HUES48 (cell line): ENCODE measurements at regions not wholly inside any gene's neighbourhood (a gene's known extent, or its start where the extent isn't known, plus 50 kb on each side); places are given as distances from the start of the nearest gene placed in this dataset.

Experiments
- H3K27ac ChIP-seq: one replicate; pipeline ENCODE4 v1.7.0; 2013; ENCODE audit warnings: low read depth, low read length, inconsistent platforms
- H3K27me3 ChIP-seq: 2 replicates; pipeline ENCODE4 v1.6.1; 2013; ENCODE audit warnings: mild to moderate bottlenecking, low read length; ENCODE audit not compliant: control insufficient read depth, insufficient read depth
- H3K36me3 ChIP-seq: 2 replicates; pipeline ENCODE4 v1.6.1; 2013; ENCODE audit warnings: low read length; ENCODE audit not compliant: control insufficient read depth, insufficient read depth
- H3K4me1 ChIP-seq: 2 replicates; pipeline ENCODE4 v1.6.1; 2013; ENCODE audit warnings: mild to moderate bottlenecking, low read length; ENCODE audit not compliant: control insufficient read depth, insufficient read depth
- H3K4me3 ChIP-seq: 2 replicates; pipeline ENCODE4 v1.5.1; 2013; ENCODE audit warnings: mild to moderate bottlenecking, low read depth, low read length
- H3K9ac ChIP-seq: 2 replicates; pipeline ENCODE4 v1.6.1; 2013; ENCODE audit warnings: mild to moderate bottlenecking, low read depth, low read length, moderate library complexity
- H3K9me3 ChIP-seq: 2 replicates; pipeline ENCODE4 v1.6.1; 2013; ENCODE audit warnings: low read length; ENCODE audit not compliant: control insufficient read depth, insufficient read depth

DNA sequence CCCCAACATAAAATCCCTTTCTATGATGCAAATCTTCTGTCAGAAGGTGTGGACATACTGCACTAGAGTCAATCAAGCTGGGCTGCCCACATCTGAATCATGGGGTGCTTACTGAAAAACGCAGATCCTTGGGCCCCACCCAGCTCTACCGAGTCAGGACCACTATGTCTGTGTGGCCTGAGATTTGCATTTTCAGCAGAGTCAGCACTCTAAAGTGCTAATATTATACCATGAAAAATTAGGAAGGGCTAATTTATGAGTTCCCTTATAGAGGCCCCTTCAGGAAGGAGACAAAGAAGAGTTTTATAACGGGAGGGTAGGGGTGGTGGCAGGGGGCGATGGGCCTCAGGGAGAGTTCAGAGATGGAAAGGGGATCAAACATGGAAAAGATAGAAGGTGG is 163.3 kb upstream of the NABP1 start:
- no peaks in the 10 kb centered on the region for H3K27me3 ChIP-seq
- H3K9ac ChIP-seq, result no peak overlapping the region
- no peak overlapping the region for H3K27ac ChIP-seq
- no peaks in the 10 kb centered on the region for H3K4me1 ChIP-seq
- no peaks in the 10 kb centered on the region for H3K36me3 ChIP-seq
- no peak overlapping the region for H3K4me3 ChIP-seq
- no peaks in the 10 kb centered on the region for H3K9me3 ChIP-seq

DNA sequence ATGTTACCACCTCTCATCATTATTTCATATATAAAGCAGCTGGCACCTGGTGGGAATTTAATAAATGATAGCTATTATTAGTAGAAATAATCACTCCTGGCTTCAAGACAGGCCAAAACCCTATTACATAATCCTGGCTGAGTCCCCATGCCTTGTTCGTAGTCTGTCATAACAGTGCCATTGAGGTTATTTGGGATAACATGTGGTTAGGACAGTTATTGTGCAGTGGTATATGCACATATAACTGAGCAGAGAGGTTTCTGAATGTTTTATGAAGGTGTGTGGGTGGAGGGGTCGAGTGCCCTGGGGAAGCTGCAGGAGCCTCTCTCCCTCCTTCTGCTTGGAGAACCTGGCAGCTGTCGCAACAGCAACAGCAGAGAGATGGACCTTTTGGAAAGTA is 162.4 kb upstream of the NABP1 start:
- Histone ChIP-seq H3K27me3 (no peaks in the 10 kb centered on the region), H3K36me3 (no peaks in the 10 kb centered on the region), H3K4me3 (no peak overlapping the region), H3K9me3 (no peaks in the 10 kb centered on the region), H3K27ac (no peak overlapping the region), H3K9ac (no peak overlapping the region), H3K4me1 (no peaks in the 10 kb centered on the region)

- no peaks in the 10 kb centered on the region for H3K4me1 ChIP-seq
- H3K9ac ChIP-seq, result no peak overlapping the region
- no peaks in the 10 kb centered on the region for H3K9me3 ChIP-seq
- H3K36me3 ChIP-seq, result no peaks in the 10 kb centered on the region
- H3K27me3 ChIP-seq, result no peaks in the 10 kb centered on the region
- H3K27ac ChIP-seq, result no peak overlapping the region
- H3K4me3 ChIP-seq, result no peak overlapping the region
Measured at GRCh38 chr2:191516260-191516659, 161.7 kb upstream of the NABP1 start.

DNA sequence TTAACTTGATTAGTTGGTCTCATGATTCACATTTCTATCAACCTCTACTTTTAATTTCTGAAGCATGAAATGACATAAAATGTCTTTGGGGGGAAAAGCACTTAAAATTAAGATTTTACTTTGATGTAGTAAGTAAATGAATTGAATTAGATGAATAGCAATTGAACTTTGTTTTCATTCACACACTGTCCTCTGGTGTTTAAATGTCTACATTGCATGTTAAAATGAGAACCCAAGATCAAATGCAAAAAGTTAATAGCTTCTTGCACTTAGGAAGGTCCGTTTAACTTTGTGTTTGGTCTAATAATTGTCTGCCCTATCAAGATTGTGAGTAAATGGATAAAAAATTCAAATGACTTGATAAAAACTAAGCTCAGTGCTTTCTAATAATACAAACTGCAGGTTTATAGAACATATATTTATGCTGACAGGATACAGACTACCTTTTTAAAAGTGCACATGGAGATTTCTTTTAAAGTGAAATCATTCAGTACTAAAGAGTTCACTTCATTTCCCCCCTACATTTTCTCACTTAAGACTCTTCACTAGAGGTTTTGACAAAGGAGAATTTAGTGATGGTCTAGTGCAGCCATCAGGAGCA is 156.2 kb upstream of the NABP1 start:
- no peak overlapping the region for H3K4me3 ChIP-seq
- no peaks in the 10 kb centered on the region for H3K4me1 ChIP-seq
- no peaks in the 10 kb centered on the region for H3K9me3 ChIP-seq
- H3K36me3 ChIP-seq, result no peaks in the 10 kb centered on the region
- no peak overlapping the region for H3K27ac ChIP-seq
- no peaks in the 10 kb centered on the region for H3K27me3 ChIP-seq
- H3K9ac ChIP-seq, result no peak overlapping the region

DNA sequence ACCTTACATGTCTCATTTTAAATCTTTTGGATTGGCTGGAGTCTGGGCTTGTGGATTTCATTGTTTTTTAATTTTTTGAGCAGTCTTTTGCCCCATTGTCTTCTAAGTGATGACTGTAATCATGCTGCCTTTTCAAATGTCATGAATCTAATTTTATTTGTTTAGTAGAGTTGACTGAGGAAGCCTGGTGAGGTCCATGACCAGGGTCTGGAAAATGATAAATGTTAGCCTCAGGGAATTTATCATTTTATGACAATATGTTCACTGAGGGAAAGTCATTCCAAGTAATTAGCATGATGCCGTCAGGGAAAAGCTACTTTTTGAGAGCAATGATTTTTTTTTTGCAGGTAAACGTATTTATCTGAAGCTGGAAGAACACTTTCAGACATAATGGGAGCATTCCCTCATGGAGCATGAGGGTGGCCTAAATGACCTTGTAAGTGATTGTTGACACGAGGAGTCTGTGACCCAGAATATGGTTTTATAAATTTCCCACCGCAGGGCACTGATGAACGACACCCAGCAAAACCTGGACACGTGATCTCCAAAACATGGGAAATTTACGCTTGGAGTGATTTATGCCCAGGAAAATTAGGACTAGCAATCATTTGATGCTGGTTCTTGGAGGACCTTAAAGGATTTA is 155.3 kb upstream of the NABP1 start:
- H3K27ac ChIP-seq, result no peak overlapping the region
- no peaks in the 10 kb centered on the region for H3K9me3 ChIP-seq
- H3K4me1 ChIP-seq, result no peaks in the 10 kb centered on the region
- H3K4me3 ChIP-seq, result no peak overlapping the region
- H3K27me3 ChIP-seq, result no peaks in the 10 kb centered on the region
- H3K36me3 ChIP-seq, result no peaks in the 10 kb centered on the region
- no peak overlapping the region for H3K9ac ChIP-seq

DNA sequence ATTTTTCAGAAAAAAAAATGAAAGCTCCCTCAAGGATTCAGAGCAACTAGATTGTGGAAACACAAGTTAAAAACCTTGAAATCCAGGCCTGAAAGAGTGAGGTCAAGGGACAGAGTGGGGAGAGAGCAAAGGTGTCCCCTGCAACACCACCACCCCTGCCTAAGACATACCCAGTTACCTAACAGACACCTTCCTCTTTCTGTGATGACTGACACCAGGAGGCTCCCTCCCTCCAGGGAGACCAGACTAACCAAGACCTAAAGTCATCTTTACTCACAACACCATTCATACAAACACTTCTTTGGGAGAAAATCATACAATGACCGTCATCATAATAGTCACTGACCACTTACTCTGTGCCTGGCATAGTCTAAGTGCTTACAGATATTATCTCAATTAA is 151.8 kb upstream of the NABP1 start:
- no peaks in the 10 kb centered on the region for H3K27me3 ChIP-seq
- H3K9ac ChIP-seq, result no peak overlapping the region
- no peaks in the 10 kb centered on the region for H3K4me1 ChIP-seq
- no peak overlapping the region for H3K4me3 ChIP-seq
- H3K36me3 ChIP-seq, result no peaks in the 10 kb centered on the region
- no peak overlapping the region for H3K27ac ChIP-seq
- no peaks in the 10 kb centered on the region for H3K9me3 ChIP-seq

DNA sequence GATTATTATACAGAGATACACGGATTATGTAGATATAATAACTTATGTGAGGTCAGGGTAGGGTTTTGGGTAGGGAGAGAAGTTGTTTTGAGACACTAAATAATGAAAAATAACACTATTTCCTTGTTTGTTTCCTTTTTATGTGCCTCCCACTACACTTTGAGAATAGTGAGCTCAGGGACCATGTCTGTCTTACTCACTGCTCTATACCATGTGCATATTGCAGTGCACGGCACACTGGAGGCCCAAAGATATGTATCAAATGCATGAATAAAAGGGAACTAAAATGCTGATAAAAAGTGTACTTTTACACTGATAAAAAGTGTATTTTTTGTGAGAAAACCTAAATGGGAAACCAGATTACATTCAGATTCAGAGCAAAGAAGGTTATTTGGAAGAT is 151.4 kb upstream of the NABP1 start:
- Histone ChIP-seq H3K36me3 (no peaks in the 10 kb centered on the region), H3K4me3 (no peak overlapping the region), H3K27ac (no peak overlapping the region), H3K9me3 (no peaks in the 10 kb centered on the region), H3K9ac (no peak overlapping the region), H3K27me3 (no peaks in the 10 kb centered on the region), H3K4me1 (no peaks in the 10 kb centered on the region)

GRCh38 chr2:191526953-191527556 is 150.9 kb upstream of the NABP1 start:
- no peaks in the 10 kb centered on the region for H3K9me3 ChIP-seq
- H3K36me3 ChIP-seq, result no peaks in the 10 kb centered on the region
- H3K27me3 ChIP-seq, result no peaks in the 10 kb centered on the region
- no peak overlapping the region for H3K4me3 ChIP-seq
- H3K4me1 ChIP-seq, result no peaks in the 10 kb centered on the region
- no peak overlapping the region for H3K9ac ChIP-seq
- H3K27ac ChIP-seq, result no peak overlapping the region

GRCh38 chr2:191530618-191531017 is 147.3 kb upstream of the NABP1 start:
- Histone ChIP-seq H3K4me3 (no peak overlapping the region), H3K27ac (no peak overlapping the region), H3K9me3 (no peaks in the 10 kb centered on the region), H3K4me1 (no peaks in the 10 kb centered on the region), H3K36me3 (no peaks in the 10 kb centered on the region), H3K27me3 (no peaks in the 10 kb centered on the region), H3K9ac (no peak overlapping the region)

- no peaks in the 10 kb centered on the region for H3K9me3 ChIP-seq
- peaks cover 6% of the 10 kb centered on the region; the same call in 1 of the 2 replicates for H3K4me1 ChIP-seq
- H3K9ac ChIP-seq, result no peak overlapping the region
- H3K27me3 ChIP-seq, result no peaks in the 10 kb centered on the region
- no peak overlapping the region for H3K27ac ChIP-seq
- H3K36me3 ChIP-seq, result no peaks in the 10 kb centered on the region
- no peak overlapping the region for H3K4me3 ChIP-seq
Measured at GRCh38 chr2:191533693-191534180, 144.2 kb upstream of the NABP1 start.

- Histone ChIP-seq H3K4me1 (peaks cover 10% of the 10 kb centered on the region; the same call in 1 of the 2 replicates), H3K4me3 (no peak overlapping the region), H3K27ac (no peak overlapping the region), H3K36me3 (no peaks in the 10 kb centered on the region), H3K9me3 (no peaks in the 10 kb centered on the region), H3K9ac (no peak overlapping the region), H3K27me3 (no peaks in the 10 kb centered on the region)
Measured at GRCh38 chr2:191537921-191538320, 140.0 kb upstream of the NABP1 start.
